Frontal cortex (tissue), 3 donors: ENCODE measurements at regions not wholly inside any gene's neighbourhood (a gene's known extent, or its start where the extent isn't known, plus 50 kb on each side); places are given as distances from the start of the nearest gene placed in this dataset.
"Not testable (repeated sequence)": the region's sequence is repeated elsewhere in the genome, so short reads cannot be mapped to it uniquely, and the experiment has no call there.

Experiments used
- DNase-seq, 2 donors: peaks; one replicate each; pipeline ENCODE4 v3.0.0; 2012; ENCODE audit warnings: low spot score in 2 of 2
- FAIRE-seq: peaks from 2 replicates; lab custom pipeline; 2012; peaks lifted over from hg19 to GRCh38; lab: Jason Lieb, UNC
- donor health status: control.
- donor health status: control.
- donor health status: control.

GRCh38 chr11:80960381-80961029 is 1519.7 kb upstream of the TENM4 start:
- no peak for FAIRE-seq
- DNase-seq = no peak

- DNase-seq = no peak
- FAIRE-seq = no peak
Observed at GRCh38 chr11:80959751-80960150, 1518.9 kb upstream of the TENM4 start.

GRCh38 chr11:80958987-80959386 is 1518.2 kb upstream of the TENM4 start:
- DNase-seq (no peak), FAIRE-seq (no peak)

GRCh38 chr11:80958361-80958760 is 1517.5 kb upstream of the TENM4 start:
- DNase-seq (no peak), FAIRE-seq (no peak)

GRCh38 chr11:80955588-80955987 is 1514.8 kb upstream of the TENM4 start:
- no peak for DNase-seq
- FAIRE-seq = no peak

- FAIRE-seq = no peak
Observed at GRCh38 chr11:80948781-80949180, 1508.0 kb upstream of the TENM4 start.

GRCh38 chr11:80944758-80945157 is 1503.9 kb upstream of the TENM4 start:
- FAIRE-seq (no peak), DNase-seq (no peak)

More at GRCh38 chr11:80948781-80949180, 1508.0 kb upstream of the TENM4 start:
- DNase-seq = no peak

- FAIRE-seq (no peak), DNase-seq (no peak)
Observed at GRCh38 chr11:80943226-80943625, 1502.4 kb upstream of the TENM4 start.

GRCh38 chr11:80937842-80938241 is 1497.0 kb upstream of the TENM4 start:
- DNase-seq (no peak), FAIRE-seq (no peak)

- DNase-seq (no peak), FAIRE-seq (no peak)
Observed at GRCh38 chr11:80930038-80930437, 1489.2 kb upstream of the TENM4 start.

GRCh38 chr11:80929031-80929805 is 1488.4 kb upstream of the TENM4 start:
- FAIRE-seq (no peak), DNase-seq (no peak)

GRCh38 chr11:80925321-80925720 is 1484.5 kb upstream of the TENM4 start:
- FAIRE-seq (no peak), DNase-seq (no peak)

- FAIRE-seq, DNase-seq: not testable (repeated sequence)
Observed at GRCh38 chr11:80921310-80921709, 1480.5 kb upstream of the TENM4 start.

- no peak for FAIRE-seq
- DNase-seq = no peak
Observed at GRCh38 chr11:80916173-80916798, 1475.5 kb upstream of the TENM4 start.

- FAIRE-seq = no peak
- no peak for DNase-seq
Observed at GRCh38 chr11:80914311-80914710, 1473.5 kb upstream of the TENM4 start.

GRCh38 chr11:80911666-80912065 is 1470.8 kb upstream of the TENM4 start:
- DNase-seq (no peak), FAIRE-seq (no peak)

GRCh38 chr11:80900265-80900664 is 1459.4 kb upstream of the TENM4 start:
- DNase-seq (no peak), FAIRE-seq (no peak)

GRCh38 chr11:80899381-80899780 is 1458.6 kb upstream of the TENM4 start:
- DNase-seq (no peak), FAIRE-seq (no peak)

- FAIRE-seq (no peak), DNase-seq (no peak)
Observed at GRCh38 chr11:80898910-80899309, 1458.1 kb upstream of the TENM4 start.

- FAIRE-seq = no peak
- DNase-seq = no peak
Observed at GRCh38 chr11:80886684-80887083, 1445.9 kb upstream of the TENM4 start.
